Astrocyte (in vitro differentiated cells and primary cell): ENCODE measurements at regions not wholly inside any gene's neighbourhood (a gene's known extent, or its start where the extent isn't known, plus 50 kb on each side); places are given as distances from the start of the nearest gene placed in this dataset.

ENCODE experiments used
- EZH2 ChIP-seq: IDR thresholded peaks from 2 replicates; pipeline ENCODE4 v1.6.1; 2012; ENCODE audit warnings: mild to moderate bottlenecking, low read length, inconsistent platforms; ENCODE audit not compliant: insufficient read depth
- TF ChIP-seq, protein P1 (sequence below): IDR thresholded peaks from 2 replicates; pipeline ENCODE4 v1.5.1; 2011; ENCODE audit warnings: low read depth, mild to moderate bottlenecking, inconsistent platforms, low read length, moderate library complexity; ENCODE audit not compliant: insufficient read depth

DNA sequence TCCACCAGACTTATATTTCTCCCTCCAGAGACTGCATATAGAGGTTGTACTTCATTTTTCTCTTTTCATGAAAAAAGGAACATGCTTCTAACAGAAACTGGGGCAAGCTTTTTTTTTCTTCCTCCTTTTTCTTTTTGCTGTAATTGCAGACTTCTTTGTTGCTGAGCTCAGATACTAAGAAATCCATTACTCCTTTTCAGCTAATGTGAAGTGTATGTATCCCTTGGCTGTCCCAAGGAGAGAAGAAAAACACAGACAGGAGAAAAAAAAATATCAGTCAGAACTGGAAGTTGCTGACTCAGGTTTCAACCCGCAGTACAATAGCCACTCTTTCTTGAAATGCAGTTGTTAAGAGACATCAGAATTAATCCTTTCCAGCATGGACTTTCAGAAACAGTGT lies 1248.4 kb downstream of the LRFN5 start:
- TF ChIP-seq, protein P1, sequence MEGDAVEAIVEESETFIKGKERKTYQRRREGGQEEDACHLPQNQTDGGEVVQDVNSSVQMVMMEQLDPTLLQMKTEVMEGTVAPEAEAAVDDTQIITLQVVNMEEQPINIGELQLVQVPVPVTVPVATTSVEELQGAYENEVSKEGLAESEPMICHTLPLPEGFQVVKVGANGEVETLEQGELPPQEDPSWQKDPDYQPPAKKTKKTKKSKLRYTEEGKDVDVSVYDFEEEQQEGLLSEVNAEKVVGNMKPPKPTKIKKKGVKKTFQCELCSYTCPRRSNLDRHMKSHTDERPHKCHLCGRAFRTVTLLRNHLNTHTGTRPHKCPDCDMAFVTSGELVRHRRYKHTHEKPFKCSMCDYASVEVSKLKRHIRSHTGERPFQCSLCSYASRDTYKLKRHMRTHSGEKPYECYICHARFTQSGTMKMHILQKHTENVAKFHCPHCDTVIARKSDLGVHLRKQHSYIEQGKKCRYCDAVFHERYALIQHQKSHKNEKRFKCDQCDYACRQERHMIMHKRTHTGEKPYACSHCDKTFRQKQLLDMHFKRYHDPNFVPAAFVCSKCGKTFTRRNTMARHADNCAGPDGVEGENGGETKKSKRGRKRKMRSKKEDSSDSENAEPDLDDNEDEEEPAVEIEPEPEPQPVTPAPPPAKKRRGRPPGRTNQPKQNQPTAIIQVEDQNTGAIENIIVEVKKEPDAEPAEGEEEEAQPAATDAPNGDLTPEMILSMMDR, result no peak
- TF ChIP-seq EZH2, result no peak
